Mesodermal cell (in vitro differentiated cells): ENCODE measurements at regions not wholly inside any gene's neighbourhood (a gene's known extent, or its start where the extent isn't known, plus 50 kb on each side); places are given as distances from the start of the nearest gene placed in this dataset.

ENCODE experiments used
- H3K27ac ChIP-seq: 2 replicates; pipeline ENCODE4 v1.7.0; 2013; ENCODE audit warnings: mild to moderate bottlenecking, low read depth, low read length, moderate library complexity; ENCODE audit not compliant: severe bottlenecking
- H3K36me3 ChIP-seq: 2 replicates; pipeline ENCODE4 v1.7.1; 2013; ENCODE audit warnings: mild to moderate bottlenecking, low read length, moderate library complexity; ENCODE audit not compliant: control insufficient read depth, insufficient read depth
- H3K4me1 ChIP-seq: one replicate; pipeline ENCODE4 v1.7.1; 2013; ENCODE audit warnings: mild to moderate bottlenecking, low read length; ENCODE audit not compliant: insufficient read depth, control insufficient read depth, poor library complexity, severe bottlenecking
- H3K4me3 ChIP-seq: 2 replicates; pipeline ENCODE4 v1.7.0; 2013; ENCODE audit warnings: low read length, control low read depth, mild to moderate bottlenecking; ENCODE audit not compliant: insufficient read depth, poor library complexity, severe bottlenecking; ENCODE audit errors: extremely low read depth
- H3K9me3 ChIP-seq: 2 replicates; pipeline ENCODE4 v1.7.1; 2013; ENCODE audit warnings: mild to moderate bottlenecking, low read length, moderate library complexity; ENCODE audit not compliant: control insufficient read depth
- WGBS, 2 experiments: methylation state at CpG; one replicate each; pipeline ENCODE4 v1.1.5; 2013; ENCODE audit warnings: missing lambda C conversion rate in 2 of 2; ENCODE audit not compliant: insufficient coverage in 2 of 2; 5-methylcytosine and 5-hydroxymethylcytosine counted together

DNA sequence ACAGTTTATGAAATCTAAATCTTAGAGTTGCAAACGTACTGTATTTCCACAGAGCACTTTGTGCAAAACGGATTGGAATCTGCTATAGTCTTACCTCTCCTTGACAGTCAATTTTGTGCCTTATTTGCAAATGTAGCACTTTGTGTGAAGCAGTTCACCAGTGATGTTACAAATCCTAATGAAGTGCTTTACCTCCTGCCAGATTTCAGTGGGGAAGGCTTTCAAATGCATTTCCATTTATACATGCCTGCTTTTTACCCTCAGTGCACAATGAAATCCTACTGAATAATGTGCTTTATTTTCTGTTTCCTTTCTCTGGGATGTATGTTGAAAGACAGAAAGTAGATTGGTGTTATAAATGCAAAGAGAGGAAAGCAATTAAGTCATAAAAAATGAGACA is 2141.6 kb upstream of the C9orf72 start:
- no peak overlapping the region for H3K27ac ChIP-seq
- H3K36me3 ChIP-seq: no peaks in the 10 kb centered on the region
- H3K4me3 ChIP-seq: no peak overlapping the region
- no peaks in the 10 kb centered on the region for H3K9me3 ChIP-seq
- 20 to 52% methylated on average over 1 to 2 of the region's 2 CpGs for WGBS, 2 experiments
- no peaks in the 10 kb centered on the region for H3K4me1 ChIP-seq

DNA sequence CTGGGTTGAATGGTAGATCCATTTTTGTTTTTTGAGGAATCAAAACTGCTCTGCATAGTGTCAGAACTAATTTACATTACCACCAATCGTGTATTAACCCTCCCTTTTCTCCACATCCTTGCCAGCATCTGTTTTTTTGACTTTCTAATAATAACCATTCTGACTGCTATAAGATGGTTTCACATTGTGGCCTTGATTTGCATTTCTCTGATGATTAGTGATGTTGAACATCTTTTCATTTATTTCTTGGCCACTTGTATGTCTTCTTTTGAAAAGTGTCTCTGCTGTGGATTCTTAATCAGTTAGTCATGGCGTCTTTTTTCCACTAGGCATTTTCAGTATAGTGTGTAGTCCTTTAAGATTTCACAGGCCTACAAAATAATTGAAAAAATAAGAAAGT is 2144.3 kb upstream of the C9orf72 start:
- Histone ChIP-seq H3K4me1 (no peaks in the 10 kb centered on the region), H3K4me3 (no peak overlapping the region), H3K27ac (no peak overlapping the region), H3K9me3 (no peaks in the 10 kb centered on the region), H3K36me3 (no peaks in the 10 kb centered on the region)
- WGBS, 2 experiments: no CpG with 5 or more reads among the region's 2 CpGs

DNA sequence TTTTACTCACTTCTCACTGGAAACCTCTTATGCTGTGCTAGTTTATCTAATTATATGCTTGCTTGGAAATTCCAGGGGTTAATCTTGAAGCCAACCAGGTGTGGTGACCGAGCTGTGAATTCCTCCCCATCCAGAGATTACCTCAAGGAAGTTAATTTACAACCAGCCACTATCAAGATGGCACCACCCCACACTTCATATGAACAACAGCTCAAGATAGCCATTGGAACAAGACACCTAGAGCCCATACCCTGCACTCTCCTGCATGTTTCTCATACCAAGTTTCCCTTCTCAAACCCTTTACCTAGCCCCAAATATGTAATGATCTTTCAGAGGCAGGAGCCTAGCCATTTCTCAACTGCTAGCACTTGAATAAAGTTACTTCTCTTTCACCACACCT is 2156.9 kb upstream of the C9orf72 start:
- no peaks in the 10 kb centered on the region for H3K4me1 ChIP-seq
- H3K4me3 ChIP-seq: no peak overlapping the region
- WGBS, 2 experiments: 75% methylated on average over 1 of the region's 1 CpG; no CpG with 5 or more reads in 1 of the 2 experiments
- no peaks in the 10 kb centered on the region for H3K9me3 ChIP-seq
- H3K36me3 ChIP-seq: no peaks in the 10 kb centered on the region
- no peak overlapping the region for H3K27ac ChIP-seq

DNA sequence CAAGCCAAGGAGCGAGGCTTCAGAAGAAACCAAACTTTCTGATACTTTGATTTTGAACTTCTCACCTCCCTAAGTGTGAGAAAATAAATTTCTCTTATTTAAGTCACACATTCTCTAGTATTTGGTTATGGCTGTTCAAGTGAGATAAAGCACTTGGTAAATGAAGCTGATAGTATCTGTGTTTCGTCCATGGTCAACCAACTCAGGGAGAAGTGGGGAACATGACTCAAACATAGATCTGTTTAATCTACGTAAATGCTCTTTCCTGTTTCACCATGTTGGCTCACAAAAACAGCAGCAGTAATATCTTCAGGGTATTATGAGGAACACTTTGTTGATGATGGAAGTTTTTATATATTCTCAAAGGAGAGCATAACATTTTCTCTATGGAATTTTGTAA is 2167.2 kb upstream of the C9orf72 start:
- Histone ChIP-seq H3K36me3 (no peaks in the 10 kb centered on the region), H3K4me3 (no peak overlapping the region), H3K4me1 (no peaks in the 10 kb centered on the region), H3K9me3 (no peaks in the 10 kb centered on the region), H3K27ac (no peak overlapping the region)
- WGBS, 2 experiments: no CpG with 5 or more reads among the region's 3 CpGs

DNA sequence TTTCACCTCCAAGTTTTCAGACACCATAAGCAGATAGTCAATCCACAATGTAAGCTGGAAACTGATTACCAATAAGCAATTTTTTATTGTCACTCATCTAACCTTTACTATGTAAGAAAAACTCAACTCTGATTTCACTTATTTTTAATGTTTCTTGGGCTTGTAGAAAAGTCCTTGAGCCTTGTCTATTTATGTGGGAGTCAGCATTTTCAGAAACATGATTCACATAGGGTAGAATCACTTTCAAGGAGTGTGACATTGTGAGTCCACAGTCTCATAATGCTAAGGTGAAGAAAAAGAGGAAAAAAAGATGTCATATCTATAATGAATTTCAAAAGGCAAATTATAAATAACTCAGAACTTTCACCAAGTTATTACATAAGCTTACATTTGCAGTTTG is 2167.9 kb upstream of the C9orf72 start:
- Histone ChIP-seq H3K4me3 (no peak overlapping the region), H3K4me1 (no peaks in the 10 kb centered on the region), H3K9me3 (no peaks in the 10 kb centered on the region), H3K27ac (no peak overlapping the region), H3K36me3 (no peaks in the 10 kb centered on the region)

DNA sequence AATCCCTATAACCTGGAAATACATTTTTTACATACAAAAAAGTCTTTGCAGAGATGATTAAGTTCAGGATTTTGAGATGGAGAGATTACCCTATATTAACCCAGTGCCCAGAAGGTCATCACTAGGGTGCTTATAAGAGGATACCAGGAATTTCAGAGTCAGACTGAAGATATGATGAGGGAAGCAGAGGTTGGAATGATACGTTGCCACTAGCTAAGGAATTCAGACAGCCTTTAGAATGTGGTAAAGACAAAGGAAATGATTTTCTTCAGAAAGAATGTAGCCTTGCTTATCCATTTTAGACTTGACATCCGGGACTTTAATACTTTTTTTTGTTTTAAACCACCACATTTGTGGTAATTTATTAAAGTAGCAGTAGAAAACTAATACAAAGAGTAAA is 2176.8 kb upstream of the C9orf72 start:
- Histone ChIP-seq H3K4me3 (no peak overlapping the region), H3K4me1 (peaks cover 6% of the 10 kb centered on the region), H3K36me3 (no peaks in the 10 kb centered on the region), H3K27ac (no peak overlapping the region), H3K9me3 (no peaks in the 10 kb centered on the region)
- WGBS, 2 experiments: 36 to 88% methylated on average over 1 of the region's 2 CpGs

DNA sequence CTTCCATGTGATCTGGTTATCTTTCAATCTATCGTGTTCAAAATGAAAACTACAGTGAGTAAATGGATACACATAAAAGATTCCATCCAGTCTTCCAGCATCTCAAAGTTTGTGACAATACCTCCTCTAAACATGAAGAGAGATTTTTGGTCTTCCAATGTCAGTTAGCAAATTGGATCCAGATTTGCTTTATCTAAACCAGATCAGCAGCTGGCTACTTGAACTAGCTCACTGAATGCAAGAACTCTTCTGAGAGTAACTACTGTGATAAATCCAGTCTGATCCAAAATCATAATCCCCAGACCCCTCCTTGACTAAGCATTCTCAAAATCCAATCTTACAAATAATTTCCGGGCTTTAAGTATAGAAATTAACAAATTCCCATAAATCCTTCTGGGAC is 2177.9 kb upstream of the C9orf72 start:
- H3K4me1 ChIP-seq: peaks cover 6% of the 10 kb centered on the region
- no peak overlapping the region for H3K4me3 ChIP-seq
- H3K27ac ChIP-seq: no peak overlapping the region
- WGBS, 2 experiments: 100% methylated on average over 1 of the region's 2 CpGs; no CpG with 5 or more reads in 1 of the 2 experiments
- H3K36me3 ChIP-seq: no peaks in the 10 kb centered on the region
- H3K9me3 ChIP-seq: no peaks in the 10 kb centered on the region

DNA sequence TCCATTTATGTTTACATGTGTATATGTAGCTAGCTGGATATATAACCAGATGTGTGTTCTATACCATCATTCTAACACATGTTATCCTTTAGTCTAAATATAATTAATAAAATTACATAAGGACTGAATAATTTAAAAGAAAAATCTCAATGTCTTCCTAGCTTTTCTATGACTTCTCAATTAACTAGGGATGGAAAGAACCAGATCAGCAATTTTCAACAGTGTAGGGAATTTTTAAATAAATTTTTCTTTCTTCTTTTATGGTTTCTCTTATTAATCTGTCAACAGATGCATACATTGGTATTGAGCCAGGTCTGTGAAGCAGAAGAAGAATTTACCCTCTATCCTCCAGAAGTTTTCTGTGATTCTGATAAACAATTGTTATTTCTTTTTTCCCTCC is 2180.4 kb upstream of the C9orf72 start:
- no peaks in the 10 kb centered on the region for H3K36me3 ChIP-seq
- H3K27ac ChIP-seq: no peak overlapping the region
- H3K9me3 ChIP-seq: no peaks in the 10 kb centered on the region
- H3K4me3 ChIP-seq: no peak overlapping the region
- H3K4me1 ChIP-seq: peaks cover 6% of the 10 kb centered on the region

DNA sequence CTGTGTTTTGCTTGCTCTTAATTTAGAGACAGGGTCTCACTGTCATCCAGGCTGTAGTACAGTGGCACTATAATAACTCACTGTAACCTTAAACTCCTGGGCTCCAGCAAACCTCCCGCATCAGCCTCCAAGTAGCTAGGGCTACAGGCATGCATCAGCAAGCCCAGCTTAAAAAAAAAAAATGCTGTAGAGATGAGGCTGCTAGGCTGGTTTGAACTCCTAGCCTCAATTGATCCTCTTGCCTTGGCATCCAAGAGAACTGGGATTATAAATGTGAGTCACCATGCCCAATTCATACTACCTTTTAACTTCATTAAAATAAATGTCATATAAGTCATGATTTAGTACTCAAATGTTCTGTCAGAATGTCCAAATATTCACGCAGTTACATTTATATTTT is 2195.7 kb upstream of the C9orf72 start:
- Histone ChIP-seq H3K36me3 (no peaks in the 10 kb centered on the region), H3K4me1 (no peaks in the 10 kb centered on the region), H3K27ac (no peak overlapping the region), H3K9me3 (no peaks in the 10 kb centered on the region), H3K4me3 (no peak overlapping the region)
- WGBS, 2 experiments: 100% methylated on average over 1 of the region's 2 CpGs; no CpG with 5 or more reads in 1 of the 2 experiments

DNA sequence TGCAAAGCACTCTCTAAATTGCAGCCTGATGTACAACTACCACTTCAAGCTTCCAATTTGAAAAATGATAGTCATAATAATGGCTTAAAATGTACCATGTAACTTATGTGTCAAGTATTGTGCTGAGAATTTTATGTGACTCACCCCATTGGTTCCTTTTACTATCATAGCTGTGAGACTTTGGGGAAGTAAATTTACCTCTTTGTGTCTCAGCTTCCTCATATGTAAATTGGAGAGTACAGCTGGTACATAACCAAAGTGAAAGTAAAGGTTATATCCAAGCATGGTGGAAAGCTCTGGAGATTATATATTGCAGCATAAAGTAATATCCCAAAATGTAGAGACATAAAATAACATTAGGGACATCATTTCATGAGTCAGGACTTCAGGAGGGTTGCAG is 2200.4 kb upstream of the C9orf72 start:
- H3K4me3 ChIP-seq: no peak overlapping the region
- no peak overlapping the region for H3K27ac ChIP-seq
- no peaks in the 10 kb centered on the region for H3K9me3 ChIP-seq
- H3K4me1 ChIP-seq: no peaks in the 10 kb centered on the region
- no peaks in the 10 kb centered on the region for H3K36me3 ChIP-seq

DNA sequence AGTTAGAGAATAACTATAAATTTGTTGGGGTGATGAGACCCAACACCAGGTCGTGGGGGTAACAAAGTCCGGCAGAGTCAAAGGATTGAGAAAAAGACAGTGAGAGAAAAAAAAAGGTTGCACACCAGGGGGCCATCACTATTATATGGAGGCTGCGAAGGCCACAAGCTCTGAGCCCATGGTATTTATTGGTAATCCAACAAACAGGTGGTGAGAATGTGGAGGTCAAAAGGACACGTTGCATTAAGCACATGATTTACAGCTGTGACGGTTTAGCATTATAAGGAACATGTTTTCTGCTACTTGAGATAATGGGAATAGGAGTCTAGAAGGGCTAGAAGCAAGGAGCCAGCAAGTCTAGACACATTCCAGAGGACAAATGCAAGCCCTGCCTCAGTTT is 2202.2 kb upstream of the C9orf72 start:
- Histone ChIP-seq H3K27ac (no peak overlapping the region), H3K9me3 (no peaks in the 10 kb centered on the region), H3K4me1 (no peaks in the 10 kb centered on the region), H3K36me3 (no peaks in the 10 kb centered on the region), H3K4me3 (no peak overlapping the region)
- WGBS, 2 experiments: 83 to 88% methylated on average over 3 to 4 of the region's 5 CpGs

DNA sequence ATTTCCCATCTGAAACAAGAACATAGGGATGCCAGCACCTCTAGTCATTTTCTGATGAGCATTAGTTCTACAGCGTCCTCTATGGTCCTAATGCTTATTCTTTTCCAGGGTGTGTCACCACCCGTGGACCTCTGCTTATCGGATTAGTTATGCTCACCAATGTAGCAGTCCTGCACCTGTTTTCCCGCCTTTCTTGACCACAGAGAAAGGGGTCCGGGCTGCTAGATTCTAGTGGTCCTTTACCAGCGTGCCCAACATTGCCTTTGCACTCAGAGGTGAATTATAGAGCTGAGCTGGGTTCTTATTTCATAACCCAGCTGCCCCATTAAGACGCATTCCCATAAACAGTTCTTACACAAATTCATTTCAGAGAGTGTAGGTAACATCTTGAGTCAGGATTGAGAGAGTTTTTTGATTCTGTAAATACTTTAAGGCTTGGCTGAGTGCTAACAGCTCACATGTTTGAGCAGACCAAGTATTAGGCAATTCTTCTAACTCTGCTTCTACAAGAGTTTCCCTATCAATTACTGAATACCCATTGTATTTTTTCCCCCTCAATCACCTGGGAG is 2205.1 kb upstream of the C9orf72 start:
- H3K36me3 ChIP-seq: no peaks in the 10 kb centered on the region
- 81 to 100% methylated on average over 2 to 4 of the region's 7 CpGs for WGBS, 2 experiments
- H3K27ac ChIP-seq: no peak overlapping the region
- no peaks in the 10 kb centered on the region for H3K4me1 ChIP-seq
- no peak overlapping the region for H3K4me3 ChIP-seq
- no peaks in the 10 kb centered on the region for H3K9me3 ChIP-seq
